CD14-positive monocyte (primary cell): ENCODE measurements at regions not wholly inside any gene's neighbourhood (a gene's known extent, or its start where the extent isn't known, plus 50 kb on each side); places are given as distances from the start of the nearest gene placed in this dataset.

Experiments used
- DNase-seq, 3 donors: peaks; one replicate each; pipeline ENCODE4 v3.0.0-alpha.2; 2011 to 2022
- H2AFZ ChIP-seq: 2 replicates; pipeline ENCODE4 v1.6.0; 2012; ENCODE audit warnings: mild to moderate bottlenecking, low read depth, low read length, inconsistent platforms; ENCODE audit not compliant: insufficient read depth, poor library complexity, severe bottlenecking
- H3K27ac ChIP-seq, 2 donors: 1 replicate in 1 of 2; 2 replicates in 1 of 2; pipeline ENCODE4 v1.5.1; 2012 to 2013; ENCODE audit warnings: low read length in 2 of 2, control low read depth in 1 of 2, inconsistent platforms in 1 of 2, low read depth in 1 of 2, mild to moderate bottlenecking in 1 of 2
- H3K27me3 ChIP-seq, 2 donors: one replicate each; pipeline versions ENCODE4 v1.6.0 to v1.6.1; 2011 to 2013; ENCODE audit warnings: low read length in 2 of 2; ENCODE audit not compliant: control insufficient read depth in 2 of 2, insufficient read depth in 2 of 2
- H3K36me3 ChIP-seq, 2 donors: replicated peaks in 1 of 2; 1 replicate in 1 of 2; 2 replicates in 1 of 2; pipeline versions ENCODE4 v1.5.1 to v1.6.1; 2012 to 2013; ENCODE audit warnings: low read length in 2 of 2, control low read depth in 1 of 2, inconsistent platforms in 1 of 2, mild to moderate bottlenecking in 1 of 2; ENCODE audit not compliant: insufficient read depth in 2 of 2, control insufficient read depth in 1 of 2
- H3K4me1 ChIP-seq, 2 donors: 1 replicate in 1 of 2; 2 replicates in 1 of 2; pipeline versions ENCODE4 v1.5.1 to v1.6.1; 2012 to 2013; ENCODE audit warnings: low read length in 2 of 2, control low read depth in 1 of 2, inconsistent platforms in 1 of 2, mild to moderate bottlenecking in 1 of 2, moderate library complexity in 1 of 2; ENCODE audit not compliant: insufficient read depth in 2 of 2, control insufficient read depth in 1 of 2
- H3K4me2 ChIP-seq: replicated peaks from 2 replicates; pipeline ENCODE3; 2012; ENCODE audit warnings: low read length, moderate library complexity, mild to moderate bottlenecking; ENCODE audit not compliant: poor library complexity, severe bottlenecking; ENCODE audit errors: extremely low read depth
- H3K4me3 ChIP-seq, 3 experiments: fragments of 200-600 bp in 1 of 3; sonication (generic) in 1 of 3; replicated peaks in 1 of 3; 1 replicate in 2 of 3; 2 replicates in 1 of 3; pipeline ENCODE4 v1.5.1; 2011 to 2013; ENCODE audit warnings: low read length in 3 of 3, mild to moderate bottlenecking in 3 of 3, control low read depth in 2 of 3, low read depth in 2 of 3, inconsistent platforms in 1 of 3, moderate library complexity in 1 of 3
- H3K79me2 ChIP-seq: 2 replicates; pipeline ENCODE4 v1.6.0; 2012; ENCODE audit warnings: mild to moderate bottlenecking, control low read depth, inconsistent platforms, low read length, moderate library complexity; ENCODE audit not compliant: insufficient read depth
- H3K9ac ChIP-seq: 2 replicates; pipeline ENCODE4 v1.6.0; 2017; ENCODE audit warnings: low read length, mild to moderate bottlenecking; ENCODE audit not compliant: insufficient read depth, poor library complexity, severe bottlenecking
- H3K9me3 ChIP-seq, 2 donors: replicated peaks in 1 of 2; 1 replicate in 1 of 2; 2 replicates in 1 of 2; pipeline versions ENCODE4 v1.5.1 to v1.6.1; 2012 to 2013; ENCODE audit warnings: low read length in 2 of 2, control low read depth in 1 of 2; ENCODE audit not compliant: control insufficient read depth in 1 of 2, insufficient read depth in 1 of 2
- H4K20me1 ChIP-seq: 2 replicates; pipeline ENCODE4 v1.6.0; 2012; ENCODE audit warnings: mild to moderate bottlenecking, low read length, control low read depth, moderate library complexity; ENCODE audit not compliant: insufficient read depth
- H3K27ac Mint-ChIP-seq, 7 donors: one replicate each; pipeline ENCODE4 v1.8.0; 2020; ENCODE audit warnings: mild to moderate bottlenecking in 7 of 7, mixed read lengths in 7 of 7, moderate library complexity in 6 of 7, inconsistent platforms in 2 of 7
- H3K27me3 Mint-ChIP-seq, 3 donors: one replicate each; pipeline ENCODE4 v1.8.0; 2021 to 2022; ENCODE audit warnings: low read depth in 3 of 3, mild to moderate bottlenecking in 3 of 3, mixed read lengths in 3 of 3, moderate library complexity in 3 of 3, inconsistent platforms in 1 of 3
- H3K36me3 Mint-ChIP-seq, 2 donors: one replicate each; pipeline ENCODE4 v1.8.0; 2020; ENCODE audit warnings: mixed read lengths in 2 of 2, inconsistent platforms in 1 of 2, mild to moderate bottlenecking in 1 of 2
- H3K4me1 Mint-ChIP-seq: one replicate; pipeline ENCODE4 v1.8.0; 2020; ENCODE audit warnings: mild to moderate bottlenecking, mixed read lengths
- H3K4me3 Mint-ChIP-seq, 2 donors: one replicate each; pipeline ENCODE4 v1.8.0; 2020; ENCODE audit warnings: mild to moderate bottlenecking in 2 of 2, mixed read lengths in 2 of 2, moderate library complexity in 1 of 2
- H3K9me3 Mint-ChIP-seq, 7 donors: one replicate each; pipeline ENCODE4 v1.8.0; 2020 to 2022; ENCODE audit warnings: mixed read lengths in 7 of 7, mild to moderate bottlenecking in 6 of 7, moderate library complexity in 6 of 7, inconsistent platforms in 2 of 7
- CTCF ChIP-seq: fragments of 200-600 bp; IDR thresholded peaks from one replicate; pipeline ENCODE4 v1.8.0; 2022; ENCODE audit warnings: antibody characterized with exemption, mild to moderate bottlenecking
- WGBS: methylation state at CpG from one replicate; pipeline ENCODE4 v1.1.5; 2013; ENCODE audit warnings: missing lambda C conversion rate; ENCODE audit not compliant: insufficient coverage; 5-methylcytosine and 5-hydroxymethylcytosine counted together
- intact Hi-C, 2 donors: fragments of 100-400 bp; cut with micrococcal nuclease; formaldehyde crosslinking; loops; one replicate each; pipeline versions ENCODE4 v1.15.0 to v1.15.1; 2023

GRCh38 chr4:22874334-22874912, 181.7 kb downstream of the GBA3 start:
- no peak for DNase-seq
- Histone ChIP-seq H3K9me3 (no peaks in the 10 kb centered on the region), H2AFZ (no peak overlapping the region), H3K27ac (no peak overlapping the region), H4K20me1 (no peaks in the 10 kb centered on the region), H3K4me3 (no peak overlapping the region), H3K4me2 (no peak overlapping the region), H3K79me2 (no peaks in the 10 kb centered on the region), H3K9ac (no peak overlapping the region), H3K36me3 (no peaks in the 10 kb centered on the region), H3K27me3 (no peaks in the 10 kb centered on the region), H3K4me1 (no peaks in the 10 kb centered on the region)
- peaks cover 0 to 6% (median 0%) of the 10 kb centered on the region in 7 donors for H3K9me3 Mint-ChIP-seq
- H3K4me1 Mint-ChIP-seq: no peaks in the 10 kb centered on the region
- intact Hi-C loops: no loop called here
- peaks cover 0 to 3% (median 0%) of the 10 kb centered on the region in 3 donors for H3K27me3 Mint-ChIP-seq
- no peaks in the 10 kb centered on the region for H3K36me3 Mint-ChIP-seq
- TF ChIP-seq CTCF: no peak
- WGBS: 94% methylated on average over 4 of the region's 4 CpGs
- no peak overlapping the region for H3K4me3 Mint-ChIP-seq
- H3K27ac Mint-ChIP-seq: no peak overlapping the region

GRCh38 chr4:22873899-22874298, 181.2 kb downstream of the GBA3 start:
- Mint-ChIP-seq H3K9me3 (peaks cover 0 to 6% (median 2%) of the 10 kb centered on the region in 7 donors), H3K4me1 (no peaks in the 10 kb centered on the region), H3K4me3 (no peak overlapping the region), H3K36me3 (no peaks in the 10 kb centered on the region), H3K27ac (no peak overlapping the region), H3K27me3 (peaks cover 0 to 4% (median 0%) of the 10 kb centered on the region in 3 donors)
- H3K27ac ChIP-seq: no peak overlapping the region
- H3K4me2 ChIP-seq: no peak overlapping the region
- no peaks in the 10 kb centered on the region for H3K9me3 ChIP-seq
- no CpG with 5 or more reads among the region's 3 CpGs for WGBS
- no peaks in the 10 kb centered on the region for H4K20me1 ChIP-seq
- no peak overlapping the region for H3K4me3 ChIP-seq
- intact Hi-C loops: no loop called here
- H3K4me1 ChIP-seq: no peaks in the 10 kb centered on the region
- DNase-seq: no peak
- TF ChIP-seq CTCF: no peak
- H3K27me3 ChIP-seq: no peaks in the 10 kb centered on the region
- no peaks in the 10 kb centered on the region for H3K79me2 ChIP-seq
- H3K9ac ChIP-seq: no peak overlapping the region
- H3K36me3 ChIP-seq: no peaks in the 10 kb centered on the region
- no peak overlapping the region for H2AFZ ChIP-seq
